HEK293T (cell line): ENCODE measurements at regions not wholly inside any gene's neighbourhood (a gene's known extent, or its start where the extent isn't known, plus 50 kb on each side); places are given as distances from the start of the nearest gene placed in this dataset.

Experiments used
- ARNT ChIP-seq: fragments of 450-650 bp; IDR thresholded peaks from 2 replicates; pipeline ENCODE4 v1.6.1; 2017; ENCODE audit warnings: mild to moderate bottlenecking
- BHLHE40 ChIP-seq: fragments of 450-650 bp; IDR thresholded peaks from 2 replicates; pipeline ENCODE4 v1.6.1; 2016; ENCODE audit warnings: mild to moderate bottlenecking, moderate library complexity, borderline replicate concordance
- CTBP1 ChIP-seq: fragments of 450-650 bp; IDR thresholded peaks from 2 replicates; pipeline ENCODE4 v1.6.1; 2016; ENCODE audit warnings: borderline replicate concordance
- ELF4 ChIP-seq: fragments of 450-650 bp; IDR thresholded peaks from 2 replicates; pipeline ENCODE4 v1.6.1; 2017; ENCODE audit warnings: antibody characterized with exemption
- FOXA1 ChIP-seq: fragments of 450-650 bp; IDR thresholded peaks from 2 replicates; pipeline ENCODE4 v1.6.1; 2016; ENCODE audit warnings: mild to moderate bottlenecking
- FOXK2 ChIP-seq: fragments of 450-650 bp; IDR thresholded peaks from 2 replicates; pipeline ENCODE4 v1.6.1; 2016; ENCODE audit warnings: mild to moderate bottlenecking
- FOXM1 ChIP-seq: fragments of 450-650 bp; IDR thresholded peaks from 2 replicates; pipeline ENCODE4 v1.6.1; 2017; ENCODE audit warnings: mild to moderate bottlenecking, borderline replicate concordance
- HDGF ChIP-seq: fragments of 450-650 bp; IDR thresholded peaks from 2 replicates; pipeline ENCODE4 v1.6.1; 2017; ENCODE audit warnings: antibody characterized with exemption, borderline replicate concordance
- L3MBTL2 ChIP-seq: fragments of 450-650 bp; conservative IDR thresholded peaks from 2 replicates; pipeline ENCODE4 v1.6.1; 2016; ENCODE audit warnings: mild to moderate bottlenecking
- LEF1 ChIP-seq: fragments of 450-650 bp; IDR thresholded peaks from 2 replicates; pipeline ENCODE4 v1.6.1; 2017; ENCODE audit warnings: mild to moderate bottlenecking, borderline replicate concordance
- NFRKB ChIP-seq: fragments of 450-650 bp; IDR thresholded peaks from 2 replicates; pipeline ENCODE4 v1.6.1; 2016; ENCODE audit warnings: mild to moderate bottlenecking, moderate library complexity
- SP1 ChIP-seq: fragments of 450-650 bp; IDR thresholded peaks from 2 replicates; pipeline ENCODE4 v1.6.1; 2017
- SUZ12 ChIP-seq: fragments of 450-650 bp; IDR thresholded peaks from 2 replicates; pipeline ENCODE4 v1.6.1; 2016; ENCODE audit warnings: mild to moderate bottlenecking
- TARDBP ChIP-seq: fragments of 450-650 bp; IDR thresholded peaks from 2 replicates; pipeline ENCODE4 v1.6.1; 2016

DNA sequence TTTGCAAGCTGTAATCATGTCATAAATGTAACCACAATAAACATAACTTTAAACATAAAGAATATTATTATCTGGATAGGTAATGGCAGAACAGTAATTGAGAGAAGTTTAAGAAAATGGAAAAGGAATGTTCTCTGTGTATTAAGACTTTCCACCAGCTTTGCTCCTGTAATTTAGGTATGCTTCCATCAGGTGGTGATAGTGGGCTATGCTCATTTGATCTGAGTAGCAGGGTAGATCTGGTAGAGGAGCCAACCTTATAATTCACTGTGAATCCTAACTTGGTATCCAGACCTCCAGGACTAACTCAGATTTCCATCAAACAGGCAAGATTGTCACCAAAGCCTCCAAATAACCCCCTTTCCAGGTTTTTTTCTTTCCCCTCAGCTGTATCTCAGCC is 137.9 kb upstream of the ZKSCAN2 start:
- TF ChIP-seq SUZ12 (no peak), FOXA1 (no peak), NFRKB (no peak), CTBP1 (no peak), FOXM1 (no peak), LEF1 (no peak), FOXK2 (no peak), SP1 (no peak), ELF4 (no peak), BHLHE40 (no peak), ARNT (no peak), L3MBTL2 (no peak), HDGF (no peak), TARDBP (no peak)
